A549 (cell line): ENCODE measurements at regions not wholly inside any gene's neighbourhood (a gene's known extent, or its start where the extent isn't known, plus 50 kb on each side); places are given as distances from the start of the nearest gene placed in this dataset.

Experiments
- CHD2 ChIP-seq: fragments of 150-350 bp; IDR thresholded peaks from 2 replicates; pipeline ENCODE4 v1.6.1; 2014; ENCODE audit warnings: low read length; ENCODE audit not compliant: partially characterized antibody
- EP300 ChIP-seq, 2 experiments: fragments of >200 bp; sonication (Bioruptor Twin); formaldehyde crosslinking; IDR thresholded peaks; 2 replicates in 1 of 2; 3 replicates in 1 of 2; pipeline ENCODE4 v1.6.1; 2016 to 2017
- FOSB ChIP-seq: fragments of 250-450 bp; sonication (Bioruptor Pico); IDR thresholded peaks from 2 replicates; pipeline ENCODE4 v1.5.0; 2020; ENCODE audit warnings: mild to moderate bottlenecking, moderate library complexity
- HDAC2 ChIP-seq: fragments of 200-600 bp; sonication (generic); IDR thresholded peaks from 2 replicates; pipeline ENCODE4 v1.6.1; 2016
- HOXA7 ChIP-seq: fragments of 250-450 bp; sonication (Bioruptor Pico); IDR thresholded peaks from 2 replicates; pipeline ENCODE4 v1.5.0; 2020; ENCODE audit warnings: mild to moderate bottlenecking, moderate library complexity
- MAFK ChIP-seq: fragments of 450-650 bp; IDR thresholded peaks from 2 replicates; pipeline ENCODE4 v1.6.1; 2014; ENCODE audit not compliant: partially characterized antibody
- POLR2A ChIP-seq: IDR thresholded peaks from 2 replicates; pipeline ENCODE4 v1.6.1; 2012; ENCODE audit warnings: mild to moderate bottlenecking, low read length
- POLR2AphosphoS2 ChIP-seq: conservative IDR thresholded peaks from 2 replicates; pipeline ENCODE4 v1.6.1; 2012; ENCODE audit warnings: low read length, improper control_type of control experiment, inconsistent platforms
- RAD21 ChIP-seq, 2 experiments: fragments of >200 bp in 1 of 2; sonication (Bioruptor Twin) in 1 of 2; formaldehyde crosslinking in 1 of 2; IDR thresholded peaks in 1 of 2; conservative IDR thresholded peaks in 1 of 2; 2 replicates in 1 of 2; 3 replicates in 1 of 2; pipeline ENCODE4 v1.6.1; 2012 to 2018; ENCODE audit warnings: inconsistent platforms in 1 of 2
- RARB ChIP-seq: fragments of 250-450 bp; sonication (Bioruptor Pico); IDR thresholded peaks from 2 replicates; pipeline ENCODE4 v1.8.0; 2021; ENCODE audit warnings: mild to moderate bottlenecking, moderate library complexity
- RCOR1 ChIP-seq: fragments of 150-350 bp; IDR thresholded peaks from 2 replicates; pipeline ENCODE4 v1.6.1; 2014; ENCODE audit warnings: antibody characterized with exemption, low read length, low read depth
- TF ChIP-seq, protein P1 (sequence below): fragments of >200 bp; sonication (Bioruptor Twin); formaldehyde crosslinking; IDR thresholded peaks from 3 replicates; pipeline ENCODE4 v1.5.1; 2016
- TF ChIP-seq, protein P2 (sequence below): IDR thresholded peaks from 2 replicates; pipeline ENCODE4 v1.6.1; 2012
- TF ChIP-seq, protein P3 (sequence below): fragments of 150-350 bp; IDR thresholded peaks from 2 replicates; pipeline ENCODE4 v1.6.1; 2014; ENCODE audit warnings: low read depth, mild to moderate bottlenecking, low read length

DNA sequence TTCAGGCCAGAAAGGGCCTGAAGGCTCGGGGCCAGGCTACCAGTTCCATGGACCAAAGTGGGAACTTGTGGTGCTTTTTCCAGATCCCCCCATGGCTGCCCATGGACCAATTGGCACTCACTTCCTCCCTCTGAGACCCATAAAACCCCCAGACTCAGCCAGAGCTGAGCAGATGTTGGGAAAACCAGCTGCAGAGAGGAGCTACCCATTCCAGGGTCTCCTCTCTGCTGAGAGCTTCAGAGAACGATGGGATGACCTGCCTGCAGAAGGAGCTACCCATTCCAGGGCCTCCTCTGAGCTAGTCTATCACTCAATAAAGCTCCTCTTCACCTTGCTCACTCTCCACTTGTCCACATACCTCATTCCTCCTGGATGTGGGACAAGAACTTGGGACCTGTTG is 52.2 kb upstream of the MED9 start:
- TF ChIP-seq, protein P1, sequence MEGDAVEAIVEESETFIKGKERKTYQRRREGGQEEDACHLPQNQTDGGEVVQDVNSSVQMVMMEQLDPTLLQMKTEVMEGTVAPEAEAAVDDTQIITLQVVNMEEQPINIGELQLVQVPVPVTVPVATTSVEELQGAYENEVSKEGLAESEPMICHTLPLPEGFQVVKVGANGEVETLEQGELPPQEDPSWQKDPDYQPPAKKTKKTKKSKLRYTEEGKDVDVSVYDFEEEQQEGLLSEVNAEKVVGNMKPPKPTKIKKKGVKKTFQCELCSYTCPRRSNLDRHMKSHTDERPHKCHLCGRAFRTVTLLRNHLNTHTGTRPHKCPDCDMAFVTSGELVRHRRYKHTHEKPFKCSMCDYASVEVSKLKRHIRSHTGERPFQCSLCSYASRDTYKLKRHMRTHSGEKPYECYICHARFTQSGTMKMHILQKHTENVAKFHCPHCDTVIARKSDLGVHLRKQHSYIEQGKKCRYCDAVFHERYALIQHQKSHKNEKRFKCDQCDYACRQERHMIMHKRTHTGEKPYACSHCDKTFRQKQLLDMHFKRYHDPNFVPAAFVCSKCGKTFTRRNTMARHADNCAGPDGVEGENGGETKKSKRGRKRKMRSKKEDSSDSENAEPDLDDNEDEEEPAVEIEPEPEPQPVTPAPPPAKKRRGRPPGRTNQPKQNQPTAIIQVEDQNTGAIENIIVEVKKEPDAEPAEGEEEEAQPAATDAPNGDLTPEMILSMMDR = no peak
- TF ChIP-seq HOXA7 (CRISPR knock-in tag) (no peak), POLR2A (no peak), FOSB (no peak), HDAC2 (no peak), RAD21 (conservative IDR thresholded peaks at IDR 0.05 in 1 of 2, IDR thresholded peaks at IDR 0.05 in 1 of 2) (no peak), POLR2AphosphoS2 (no peak), EP300 (IDR thresholded peaks at IDR 0.05) (no peak), RCOR1 (no peak), CHD2 (no peak), MAFK (no peak), RARB (CRISPR knock-in tag) (no peak)
- TF ChIP-seq, protein P2, sequence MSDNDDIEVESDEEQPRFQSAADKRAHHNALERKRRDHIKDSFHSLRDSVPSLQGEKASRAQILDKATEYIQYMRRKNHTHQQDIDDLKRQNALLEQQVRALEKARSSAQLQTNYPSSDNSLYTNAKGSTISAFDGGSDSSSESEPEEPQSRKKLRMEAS = no peak
- TF ChIP-seq, protein P3, sequence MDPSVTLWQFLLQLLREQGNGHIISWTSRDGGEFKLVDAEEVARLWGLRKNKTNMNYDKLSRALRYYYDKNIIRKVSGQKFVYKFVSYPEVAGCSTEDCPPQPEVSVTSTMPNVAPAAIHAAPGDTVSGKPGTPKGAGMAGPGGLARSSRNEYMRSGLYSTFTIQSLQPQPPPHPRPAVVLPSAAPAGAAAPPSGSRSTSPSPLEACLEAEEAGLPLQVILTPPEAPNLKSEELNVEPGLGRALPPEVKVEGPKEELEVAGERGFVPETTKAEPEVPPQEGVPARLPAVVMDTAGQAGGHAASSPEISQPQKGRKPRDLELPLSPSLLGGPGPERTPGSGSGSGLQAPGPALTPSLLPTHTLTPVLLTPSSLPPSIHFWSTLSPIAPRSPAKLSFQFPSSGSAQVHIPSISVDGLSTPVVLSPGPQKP = no peak
